AG10803 (cell line): ENCODE measurements at regions not wholly inside any gene's neighbourhood (a gene's known extent, or its start where the extent isn't known, plus 50 kb on each side); places are given as distances from the start of the nearest gene placed in this dataset.

Experiments
- DNase-seq: peaks from one replicate; pipeline ENCODE4 v3.0.0; 2010; ENCODE audit warnings: low read depth
- H3K4me3 ChIP-seq: 2 replicates; pipeline ENCODE4 v1.5.1; 2011; ENCODE audit warnings: mild to moderate bottlenecking, low read length, control low read depth
- TF ChIP-seq, protein P1 (sequence below): conservative IDR thresholded peaks from 2 replicates; pipeline ENCODE4 v1.5.1; 2011; ENCODE audit warnings: mild to moderate bottlenecking, low read length, control low read depth, inconsistent platforms

DNA sequence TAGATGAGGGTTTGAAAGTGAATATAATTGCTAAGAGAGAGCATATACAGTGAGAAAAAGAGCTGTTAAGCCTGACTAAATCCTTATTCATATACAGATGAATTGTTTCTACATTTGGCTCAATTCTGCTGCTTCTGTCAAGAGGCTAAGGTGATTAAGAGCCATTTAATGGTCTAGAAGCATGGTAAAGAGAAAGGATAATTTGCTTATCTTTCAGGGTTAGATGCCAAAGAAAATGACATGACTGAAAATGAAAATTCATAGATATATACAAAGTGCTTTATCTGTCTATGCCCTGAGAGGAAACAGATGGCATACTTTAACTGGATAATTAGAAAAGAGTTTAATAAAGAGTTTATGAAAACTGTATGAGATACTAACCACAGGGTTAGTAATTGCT is 834.9 kb downstream of the SLC6A15 start:
- H3K4me3 ChIP-seq, result no peak overlapping the region
- TF ChIP-seq, protein P1, sequence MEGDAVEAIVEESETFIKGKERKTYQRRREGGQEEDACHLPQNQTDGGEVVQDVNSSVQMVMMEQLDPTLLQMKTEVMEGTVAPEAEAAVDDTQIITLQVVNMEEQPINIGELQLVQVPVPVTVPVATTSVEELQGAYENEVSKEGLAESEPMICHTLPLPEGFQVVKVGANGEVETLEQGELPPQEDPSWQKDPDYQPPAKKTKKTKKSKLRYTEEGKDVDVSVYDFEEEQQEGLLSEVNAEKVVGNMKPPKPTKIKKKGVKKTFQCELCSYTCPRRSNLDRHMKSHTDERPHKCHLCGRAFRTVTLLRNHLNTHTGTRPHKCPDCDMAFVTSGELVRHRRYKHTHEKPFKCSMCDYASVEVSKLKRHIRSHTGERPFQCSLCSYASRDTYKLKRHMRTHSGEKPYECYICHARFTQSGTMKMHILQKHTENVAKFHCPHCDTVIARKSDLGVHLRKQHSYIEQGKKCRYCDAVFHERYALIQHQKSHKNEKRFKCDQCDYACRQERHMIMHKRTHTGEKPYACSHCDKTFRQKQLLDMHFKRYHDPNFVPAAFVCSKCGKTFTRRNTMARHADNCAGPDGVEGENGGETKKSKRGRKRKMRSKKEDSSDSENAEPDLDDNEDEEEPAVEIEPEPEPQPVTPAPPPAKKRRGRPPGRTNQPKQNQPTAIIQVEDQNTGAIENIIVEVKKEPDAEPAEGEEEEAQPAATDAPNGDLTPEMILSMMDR, result no peak
- DNase-seq, result peak; percentile 17

- TF ChIP-seq, protein P1, result no peak
- no peak overlapping the region for H3K4me3 ChIP-seq
- no peak for DNase-seq
Measured at GRCh38 chr12:84075991-84076390, 836.6 kb downstream of the SLC6A15 start.

DNA sequence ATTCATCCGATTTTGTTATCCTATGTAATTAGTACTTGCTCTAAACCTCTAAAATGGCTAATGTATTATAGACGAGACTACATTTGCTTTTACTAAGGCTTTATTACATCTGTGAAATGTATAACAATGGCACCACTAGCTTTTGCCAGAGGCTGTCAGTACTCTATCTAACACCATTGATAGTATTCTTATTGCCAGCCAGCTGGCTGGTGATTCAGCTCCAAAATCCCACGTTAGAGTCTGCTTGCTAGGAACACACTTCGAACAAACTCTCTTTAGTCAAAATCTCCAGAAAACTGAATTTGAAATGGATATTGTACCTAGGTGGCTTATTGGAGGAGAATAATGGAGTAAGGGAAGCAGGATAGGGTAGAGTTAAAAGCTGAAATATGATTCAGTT is 839.2 kb downstream of the SLC6A15 start:
- TF ChIP-seq, protein P1, result no peak
- no peak overlapping the region for H3K4me3 ChIP-seq
- DNase-seq, result no peak

DNA sequence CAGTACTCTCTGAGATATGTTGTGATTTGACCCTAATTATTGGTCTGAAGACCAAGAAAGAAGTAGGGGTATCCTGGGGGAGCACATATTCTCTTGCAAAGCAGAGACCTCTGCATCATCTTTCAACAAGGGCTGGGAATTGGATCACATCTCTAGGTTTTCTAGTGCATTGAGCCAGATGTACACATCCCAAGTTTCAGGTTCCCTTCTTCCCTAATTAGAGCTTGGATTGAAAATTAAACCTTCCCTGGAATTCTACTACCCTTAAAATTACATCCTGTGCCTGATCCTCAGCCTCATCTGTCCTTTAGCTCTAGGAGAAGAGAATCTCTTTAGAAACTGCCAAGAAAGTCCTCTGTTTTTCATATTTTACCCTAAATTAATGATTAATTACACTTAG is 839.6 kb downstream of the SLC6A15 start:
- TF ChIP-seq, protein P1, result no peak
- no peak overlapping the region for H3K4me3 ChIP-seq
- DNase-seq, result no peak

DNA sequence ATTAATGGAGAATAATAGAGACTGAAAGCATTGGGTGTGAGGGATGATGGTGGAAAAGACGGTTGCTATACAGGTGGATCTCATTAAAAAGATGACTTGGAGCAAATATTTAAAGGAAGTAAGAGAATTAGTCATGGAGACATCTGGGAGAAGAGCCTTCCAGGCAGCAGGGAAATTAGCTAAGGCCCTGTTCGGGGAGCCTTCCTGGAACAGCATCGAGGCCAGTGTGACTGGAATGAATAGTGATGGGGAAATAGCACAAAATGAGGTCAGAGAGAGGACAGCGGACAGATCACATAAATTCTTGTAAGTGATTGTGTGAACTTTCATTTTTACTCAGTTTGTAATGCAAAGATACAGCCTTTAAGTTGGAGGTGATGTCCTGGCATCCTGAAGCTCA is 842.3 kb downstream of the SLC6A15 start:
- no peak overlapping the region for H3K4me3 ChIP-seq
- TF ChIP-seq, protein P1, result no peak
- peak; percentile 98 for DNase-seq

GRCh38 chr12:84069699-84070098 is 842.9 kb downstream of the SLC6A15 start:
- no peak overlapping the region for H3K4me3 ChIP-seq
- TF ChIP-seq, protein P1, result no peak
- peak; percentile 88 for DNase-seq

- TF ChIP-seq, protein P1, result no peak
- DNase-seq, result no peak
- H3K4me3 ChIP-seq, result no peak overlapping the region
Measured at GRCh38 chr12:84069198-84069597, 843.4 kb downstream of the SLC6A15 start.
